SK-N-SH (cell line): ENCODE measurements at regions not wholly inside any gene's neighbourhood (a gene's known extent, or its start where the extent isn't known, plus 50 kb on each side); places are given as distances from the start of the nearest gene placed in this dataset.

Experiments
- CTCF ChIA-PET: fragments of 300-600, 350-600 bp; formaldehyde crosslinking; extraction: SDS; loops from one replicate; lab custom pipeline; 2021; lab: Yijun Ruan, JAX
- POLR2A ChIA-PET: fragments of 350-600 bp; sonication (Branson Sonifier 250); formaldehyde crosslinking; extraction: SDS; loops from one replicate; lab custom pipeline; 2020; ENCODE audit warnings: antibody characterized with exemption, inconsistent platforms; lab: Yijun Ruan, JAX
- DNase-seq: peaks from one replicate; pipeline ENCODE4 v3.0.0; 2012
- H2AFZ ChIP-seq: fragments of 200-600 bp; sonication (generic); 2 replicates; pipeline ENCODE4 v1.8.1; 2016; ENCODE audit warnings: antibody characterized with exemption, mild to moderate bottlenecking, low read depth
- H3F3A ChIP-seq: fragments of 200-600 bp; sonication (generic); replicated peaks from 2 replicates; pipeline ENCODE3; 2016; ENCODE audit warnings: antibody characterized with exemption, mild to moderate bottlenecking; ENCODE audit not compliant: insufficient read depth
- H3K27ac ChIP-seq, 2 experiments: fragments of 200-500 bp in 1 of 2; fragments of 200-600 bp in 1 of 2; sonication (Bioruptor generic) in 1 of 2; sonication (generic), shearing (Covaris generic) in 1 of 2; 2 replicates each; pipeline versions ENCODE4 v1.5.1 to v1.6.1; 2014 to 2016; ENCODE audit warnings: low read depth in 2 of 2, inconsistent platforms in 1 of 2, low read length in 1 of 2, mild to moderate bottlenecking in 1 of 2, mixed read lengths in 1 of 2
- H3K27me3 ChIP-seq: fragments of 200-600 bp; sonication (generic), shearing (Covaris generic); 2 replicates; pipeline ENCODE4 v1.6.1; 2016; ENCODE audit warnings: mixed run types; ENCODE audit not compliant: insufficient read depth
- H3K36me3 ChIP-seq, 2 experiments: fragments of 200-500 bp in 1 of 2; fragments of 200-600 bp in 1 of 2; sonication (Bioruptor generic) in 1 of 2; sonication (generic) in 1 of 2; replicated peaks in 1 of 2; 2 replicates each; pipeline versions ENCODE3 to v1.5.1; 2014 to 2016; ENCODE audit warnings: low read length in 1 of 2, mild to moderate bottlenecking in 1 of 2; ENCODE audit not compliant: insufficient read depth in 2 of 2, control insufficient read depth in 1 of 2
- H3K4me1 ChIP-seq, 2 experiments: fragments of 200-500 bp in 1 of 2; fragments of 200-600 bp in 1 of 2; sonication (Bioruptor generic) in 1 of 2; sonication (generic), shearing (Covaris generic) in 1 of 2; 2 replicates each; pipeline versions ENCODE4 v1.5.1 to v1.6.1; 2014 to 2016; ENCODE audit warnings: low read depth in 1 of 2, low read length in 1 of 2, mixed run types in 1 of 2; ENCODE audit not compliant: insufficient read depth in 2 of 2, control insufficient read depth in 1 of 2
- H3K4me2 ChIP-seq: fragments of 200-600 bp; sonication (generic), shearing (Covaris generic); 2 replicates; pipeline ENCODE4 v1.6.1; 2017; ENCODE audit warnings: mixed run types
- H3K4me3 ChIP-seq, 2 experiments: fragments of 200-500 bp in 1 of 2; fragments of 200-600 bp in 1 of 2; sonication (Bioruptor generic) in 1 of 2; sonication (generic), shearing (Covaris generic) in 1 of 2; 2 replicates each; pipeline versions ENCODE4 v1.5.1 to v1.8.1; 2014 to 2016; ENCODE audit warnings: low read depth in 2 of 2, inconsistent platforms in 1 of 2, low read length in 1 of 2, mild to moderate bottlenecking in 1 of 2, mixed read lengths in 1 of 2, moderate library complexity in 1 of 2
- H3K79me2 ChIP-seq: fragments of 200-600 bp; sonication (generic); 2 replicates; pipeline ENCODE4 v1.8.1; 2017; ENCODE audit warnings: mild to moderate bottlenecking; ENCODE audit not compliant: insufficient read depth
- H3K9ac ChIP-seq: fragments of 200-600 bp; sonication (generic); 2 replicates; pipeline ENCODE4 v1.6.1; 2017; ENCODE audit warnings: mixed run types
- H3K9me2 ChIP-seq: fragments of 200-600 bp; sonication (generic); 2 replicates; pipeline ENCODE4 v1.6.1; 2017; ENCODE audit warnings: mixed run types
- H3K9me3 ChIP-seq: fragments of 200-600 bp; sonication (generic); 2 replicates; pipeline ENCODE4 v1.6.1; 2017; ENCODE audit warnings: mixed run types, mild to moderate bottlenecking, moderate library complexity
- H4K20me1 ChIP-seq: fragments of 200-600 bp; sonication (generic); 2 replicates; pipeline ENCODE4 v1.6.1; 2017; ENCODE audit warnings: mild to moderate bottlenecking, mixed run types; ENCODE audit not compliant: insufficient read depth
- ELF1 ChIP-seq: IDR thresholded peaks from 2 replicates; pipeline ENCODE4 v1.4.0; 2012
- EP300 ChIP-seq, 2 experiments: IDR thresholded peaks; 2 replicates each; pipeline versions ENCODE4 v1.4.0 to v1.6.1; 2012; ENCODE audit warnings: borderline replicate concordance in 1 of 2, low read depth in 1 of 2, low read length in 1 of 2
- EZH2phosphoT487 ChIP-seq: fragments of 200-600 bp; sonication (generic); IDR thresholded peaks from 2 replicates; pipeline ENCODE4 v1.6.1; 2017; ENCODE audit warnings: low read depth, mixed run types, mild to moderate bottlenecking, antibody characterized with exemption, moderate library complexity, borderline replicate concordance
- FOXJ3 ChIP-seq: sonication (generic); formaldehyde crosslinking; IDR thresholded peaks from 2 replicates; pipeline ENCODE4 v1.5.1; 2020; ENCODE audit warnings: mild to moderate bottlenecking, missing genetic modification reagents
- GATA2 ChIP-seq: sonication (generic); formaldehyde crosslinking; IDR thresholded peaks from 2 replicates; pipeline ENCODE4 v1.5.0; 2020; ENCODE audit warnings: mild to moderate bottlenecking, missing genetic modification reagents
- JUND ChIP-seq: IDR thresholded peaks from 2 replicates; pipeline ENCODE4 v1.4.0; 2012
- MXI1 ChIP-seq: IDR thresholded peaks from 2 replicates; pipeline ENCODE4 v1.6.1; 2012; ENCODE audit warnings: mild to moderate bottlenecking, low read depth, low read length, improper control_type of control experiment
- SIN3A ChIP-seq: IDR thresholded peaks from 2 replicates; pipeline ENCODE4 v1.6.1; 2012; ENCODE audit warnings: low read depth, mild to moderate bottlenecking, low read length, moderate library complexity, borderline replicate concordance
- TAF1 ChIP-seq: IDR thresholded peaks from 2 replicates; pipeline ENCODE4 v1.6.1; 2012; ENCODE audit warnings: low read depth, mild to moderate bottlenecking, low read length, moderate library complexity, borderline replicate concordance
- TCF12 ChIP-seq: IDR thresholded peaks from 2 replicates; pipeline ENCODE4 v1.4.0; 2012
- TEAD4 ChIP-seq: IDR thresholded peaks from 2 replicates; pipeline ENCODE4 v1.4.0; 2012; ENCODE audit warnings: mild to moderate bottlenecking, borderline replicate concordance; ENCODE audit not compliant: insufficient read depth
- YY1 ChIP-seq: IDR thresholded peaks from 2 replicates; pipeline ENCODE4 v1.4.0; 2012; ENCODE audit warnings: low read depth, mild to moderate bottlenecking
- WGBS: methylation state at CpG from one replicate; pipeline ENCODE4 v1.1.6; 2017; ENCODE audit warnings: low lambda C conversion rate; 5-methylcytosine and 5-hydroxymethylcytosine counted together
- TF ChIP-seq, protein P1 (sequence below): IDR thresholded peaks from 2 replicates; pipeline ENCODE4; 2012
- TF ChIP-seq, protein P2 (sequence below): fragments of 150-350 bp; IDR thresholded peaks from 2 replicates; pipeline ENCODE4 v1.6.1; 2017; ENCODE audit warnings: antibody characterized with exemption, low read length, low read depth, borderline replicate concordance
- TF ChIP-seq, protein P3 (sequence below): IDR thresholded peaks from 2 replicates; pipeline ENCODE4 v1.4.0; 2012; ENCODE audit warnings: low read depth, borderline replicate concordance
- TF ChIP-seq, protein P4 (sequence below): IDR thresholded peaks from 2 replicates; pipeline ENCODE4 v1.4.0; 2012; ENCODE audit warnings: low read depth

GRCh38 chr2:7987992-7988391 lies 693.9 kb upstream of the ID2 start:
- DNase-seq, result no peak
- H3F3A ChIP-seq, result no peaks in the 10 kb centered on the region
- ChIA-PET CTCF (no interaction called here), POLR2A (no interaction called here)
- H2AFZ ChIP-seq, result no peak overlapping the region
- no peak for TF ChIP-seq ELF1
- TF ChIP-seq TCF12, result no peak
- no peak for TF ChIP-seq YY1
- no peak for TF ChIP-seq MXI1
- peaks cover 0 to 19% of the 10 kb centered on the region in 2 experiments; a peak in 2 of 4 replicates for H3K4me1 ChIP-seq
- H3K36me3 ChIP-seq, result no peaks in the 10 kb centered on the region
- H3K4me3 ChIP-seq, result no peak overlapping the region
- no peak overlapping the region; the same call in 1 of the 2 replicates for H3K4me2 ChIP-seq
- no peaks in the 10 kb centered on the region for H3K27me3 ChIP-seq
- no peak overlapping the region for H3K9ac ChIP-seq
- H3K9me2 ChIP-seq, result no peaks in the 10 kb centered on the region
- H4K20me1 ChIP-seq, result no peaks in the 10 kb centered on the region
- H3K9me3 ChIP-seq, result no peaks in the 10 kb centered on the region
- peak overlapping the region in 1 of 2 experiments; percentile 25; a peak in 1 of 4 replicates for H3K27ac ChIP-seq
- no peaks in the 10 kb centered on the region for H3K79me2 ChIP-seq

- CTCF ChIA-PET, result no interaction called here
- POLR2A ChIA-PET, result no interaction called here
- no peaks in the 10 kb centered on the region for H3K27me3 ChIP-seq
- no peaks in the 10 kb centered on the region for H3F3A ChIP-seq
- no peaks in the 10 kb centered on the region for H4K20me1 ChIP-seq
- H3K4me2 ChIP-seq, result no peak overlapping the region; the same call in 1 of the 2 replicates
- no peaks in the 10 kb centered on the region for H3K79me2 ChIP-seq
- no peaks in the 10 kb centered on the region for H3K9me2 ChIP-seq
- H3K4me1 ChIP-seq, result peaks cover 0 to 23% of the 10 kb centered on the region in 2 experiments; a peak in 2 of 4 replicates
- 15% methylated on average over 1 of the region's 1 CpG for WGBS
- no peak overlapping the region for H3K9ac ChIP-seq
- TF ChIP-seq EP300 (IDR thresholded peaks at IDR 0.05; ENCODE audit: borderline replicate concordance in 1 of 2, low read depth in 1 of 2, low read length in 1 of 2) (0 out of 4 replicates have a peak, but pooled peaks of 1 of the 2 experiments have one; percentile 32), SIN3A (no peak), GATA2 (CRISPR knock-in tag) (no peak), TEAD4 (no peak), JUND (no peak), TCF12 (peak; percentile 41), EZH2phosphoT487 (no peak), MXI1 (no peak), YY1 (no peak), FOXJ3 (no peak), TAF1 (no peak)
- TF ChIP-seq, protein P1, sequence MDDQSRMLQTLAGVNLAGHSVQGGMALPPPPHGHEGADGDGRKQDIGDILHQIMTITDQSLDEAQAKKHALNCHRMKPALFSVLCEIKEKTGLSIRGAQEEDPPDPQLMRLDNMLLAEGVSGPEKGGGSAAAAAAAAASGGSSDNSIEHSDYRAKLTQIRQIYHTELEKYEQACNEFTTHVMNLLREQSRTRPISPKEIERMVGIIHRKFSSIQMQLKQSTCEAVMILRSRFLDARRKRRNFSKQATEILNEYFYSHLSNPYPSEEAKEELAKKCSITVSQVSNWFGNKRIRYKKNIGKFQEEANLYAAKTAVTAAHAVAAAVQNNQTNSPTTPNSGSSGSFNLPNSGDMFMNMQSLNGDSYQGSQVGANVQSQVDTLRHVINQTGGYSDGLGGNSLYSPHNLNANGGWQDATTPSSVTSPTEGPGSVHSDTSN, result 0 out of 2 replicates have a peak, but pooled peaks have one; percentile 18
- TF ChIP-seq, protein P2, sequence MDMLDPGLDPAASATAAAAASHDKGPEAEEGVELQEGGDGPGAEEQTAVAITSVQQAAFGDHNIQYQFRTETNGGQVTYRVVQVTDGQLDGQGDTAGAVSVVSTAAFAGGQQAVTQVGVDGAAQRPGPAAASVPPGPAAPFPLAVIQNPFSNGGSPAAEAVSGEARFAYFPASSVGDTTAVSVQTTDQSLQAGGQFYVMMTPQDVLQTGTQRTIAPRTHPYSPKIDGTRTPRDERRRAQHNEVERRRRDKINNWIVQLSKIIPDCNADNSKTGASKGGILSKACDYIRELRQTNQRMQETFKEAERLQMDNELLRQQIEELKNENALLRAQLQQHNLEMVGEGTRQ, result no peak
- TF ChIP-seq, protein P3, sequence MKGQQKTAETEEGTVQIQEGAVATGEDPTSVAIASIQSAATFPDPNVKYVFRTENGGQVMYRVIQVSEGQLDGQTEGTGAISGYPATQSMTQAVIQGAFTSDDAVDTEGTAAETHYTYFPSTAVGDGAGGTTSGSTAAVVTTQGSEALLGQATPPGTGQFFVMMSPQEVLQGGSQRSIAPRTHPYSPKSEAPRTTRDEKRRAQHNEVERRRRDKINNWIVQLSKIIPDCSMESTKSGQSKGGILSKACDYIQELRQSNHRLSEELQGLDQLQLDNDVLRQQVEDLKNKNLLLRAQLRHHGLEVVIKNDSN, result no peak
- TF ChIP-seq, protein P4, sequence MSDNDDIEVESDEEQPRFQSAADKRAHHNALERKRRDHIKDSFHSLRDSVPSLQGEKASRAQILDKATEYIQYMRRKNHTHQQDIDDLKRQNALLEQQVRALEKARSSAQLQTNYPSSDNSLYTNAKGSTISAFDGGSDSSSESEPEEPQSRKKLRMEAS, result no peak
- no peak overlapping the region for H2AFZ ChIP-seq
- no peak for DNase-seq
- no peaks in the 10 kb centered on the region for H3K9me3 ChIP-seq
- H3K4me3 ChIP-seq, result no peak overlapping the region
- no peaks in the 10 kb centered on the region for H3K36me3 ChIP-seq
- 0 out of 4 replicates have a peak overlapping the region, but pooled peaks of 1 of the 2 experiments have one; percentile 25 for H3K27ac ChIP-seq
These were observed 693.4 kb upstream of the ID2 start for GRCh38 chr2:7988440-7988839.
